ENCODE measurements at regions not wholly inside any gene's neighbourhood (a gene's known extent, or its start where the extent isn't known, plus 50 kb on each side); places are given as distances from the start of the nearest gene placed in this dataset.

DNA sequence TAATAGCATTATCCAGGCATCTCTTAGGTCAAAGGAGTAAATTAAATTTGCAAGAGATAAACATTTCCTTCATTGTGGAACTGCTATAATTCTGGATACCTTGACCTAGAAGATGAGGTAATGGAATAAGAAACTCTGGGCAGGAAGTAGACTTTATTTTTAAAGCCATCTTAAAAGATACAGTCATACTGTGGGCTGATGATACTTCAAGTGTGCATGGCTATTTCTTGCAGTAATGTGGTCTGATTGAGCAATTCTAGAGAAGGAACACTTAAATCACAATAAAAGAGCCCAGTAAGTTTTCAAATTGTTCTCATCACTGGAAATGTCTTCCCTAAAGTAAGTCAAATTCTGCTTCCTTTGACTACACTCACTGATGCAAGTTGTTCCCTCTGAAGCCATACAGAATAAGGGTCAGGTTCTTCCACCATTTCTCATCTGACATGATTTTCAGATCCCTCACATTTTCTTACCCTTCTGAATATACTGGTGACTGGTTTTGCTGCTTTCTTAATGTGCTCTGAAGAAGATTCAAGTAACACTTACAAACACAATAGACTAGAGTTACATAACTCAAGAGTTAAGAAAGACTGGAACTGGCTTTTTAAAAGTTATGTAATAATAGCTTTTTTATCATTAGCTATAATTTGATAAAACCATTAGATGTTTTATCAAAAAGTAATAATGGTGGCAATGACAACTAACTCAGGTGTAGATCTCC is 62.6 kb upstream of the TMEM244 start:
- H3K4me3 ChIP-seq (ENCODE audit: low read depth, low read length), result no peak overlapping the region
- no peak overlapping the region for H3K27ac ChIP-seq
- in situ Hi-C loops (cut with HindIII; ENCODE audit: low pct_ligation_motif_present, low sequenced_read_pairs), result no loop called here
- H3K27me3 ChIP-seq (replicated peaks), result no peaks in the 10 kb centered on the region
- no peaks in the 10 kb centered on the region for H3K36me3 ChIP-seq (replicated peaks)
- TF ChIP-seq, protein P1, sequence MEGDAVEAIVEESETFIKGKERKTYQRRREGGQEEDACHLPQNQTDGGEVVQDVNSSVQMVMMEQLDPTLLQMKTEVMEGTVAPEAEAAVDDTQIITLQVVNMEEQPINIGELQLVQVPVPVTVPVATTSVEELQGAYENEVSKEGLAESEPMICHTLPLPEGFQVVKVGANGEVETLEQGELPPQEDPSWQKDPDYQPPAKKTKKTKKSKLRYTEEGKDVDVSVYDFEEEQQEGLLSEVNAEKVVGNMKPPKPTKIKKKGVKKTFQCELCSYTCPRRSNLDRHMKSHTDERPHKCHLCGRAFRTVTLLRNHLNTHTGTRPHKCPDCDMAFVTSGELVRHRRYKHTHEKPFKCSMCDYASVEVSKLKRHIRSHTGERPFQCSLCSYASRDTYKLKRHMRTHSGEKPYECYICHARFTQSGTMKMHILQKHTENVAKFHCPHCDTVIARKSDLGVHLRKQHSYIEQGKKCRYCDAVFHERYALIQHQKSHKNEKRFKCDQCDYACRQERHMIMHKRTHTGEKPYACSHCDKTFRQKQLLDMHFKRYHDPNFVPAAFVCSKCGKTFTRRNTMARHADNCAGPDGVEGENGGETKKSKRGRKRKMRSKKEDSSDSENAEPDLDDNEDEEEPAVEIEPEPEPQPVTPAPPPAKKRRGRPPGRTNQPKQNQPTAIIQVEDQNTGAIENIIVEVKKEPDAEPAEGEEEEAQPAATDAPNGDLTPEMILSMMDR (IDR thresholded peaks at IDR 0.05; ENCODE audit: low read depth, low read length, missing control alignments), result no peak
- peak; percentile 27 for DNase-seq

DNA sequence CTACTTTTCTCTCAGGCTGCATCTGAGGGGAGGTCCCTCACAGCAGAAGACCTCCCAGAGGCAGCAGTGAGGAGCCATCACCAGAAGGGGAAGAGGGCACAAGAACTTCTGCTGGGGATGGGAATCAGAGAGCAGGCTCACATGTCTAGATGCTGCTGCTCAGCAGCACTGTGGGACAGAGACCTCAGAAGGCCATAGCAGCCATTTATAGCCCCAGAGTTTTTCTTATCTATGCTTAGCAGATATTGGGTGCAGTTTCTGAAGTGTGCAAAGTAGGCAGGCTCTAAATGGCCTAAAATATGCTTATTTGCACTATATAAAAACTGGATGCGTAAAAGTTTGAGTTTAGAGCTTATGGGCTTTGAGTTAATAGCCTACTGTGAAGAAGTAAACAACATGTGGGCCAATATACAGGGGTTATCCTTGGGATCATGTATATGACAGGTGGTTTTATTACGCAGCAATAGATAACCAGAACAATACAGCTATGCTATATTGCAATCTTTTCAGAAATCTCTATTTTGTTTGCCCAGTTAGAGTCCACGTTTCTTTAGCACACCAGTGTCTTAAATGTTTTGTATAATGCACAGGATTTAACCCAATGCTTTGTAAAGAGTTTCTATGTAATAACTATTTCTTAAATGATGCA is 60.2 kb upstream of the TMEM244 start:
- Histone ChIP-seq H3K4me3 (ENCODE audit: low read depth, low read length) (no peak overlapping the region), H3K27ac (peak overlapping the region; percentile 26), H3K27me3 (replicated peaks) (no peaks in the 10 kb centered on the region), H3K36me3 (replicated peaks) (no peaks in the 10 kb centered on the region)
- TF ChIP-seq, protein P1 (IDR thresholded peaks at IDR 0.05; ENCODE audit: low read depth, low read length, missing control alignments), result no peak
- in situ Hi-C loops (cut with HindIII; ENCODE audit: low pct_ligation_motif_present, low sequenced_read_pairs), result no loop called here
- DNase-seq, result no peak

DNA sequence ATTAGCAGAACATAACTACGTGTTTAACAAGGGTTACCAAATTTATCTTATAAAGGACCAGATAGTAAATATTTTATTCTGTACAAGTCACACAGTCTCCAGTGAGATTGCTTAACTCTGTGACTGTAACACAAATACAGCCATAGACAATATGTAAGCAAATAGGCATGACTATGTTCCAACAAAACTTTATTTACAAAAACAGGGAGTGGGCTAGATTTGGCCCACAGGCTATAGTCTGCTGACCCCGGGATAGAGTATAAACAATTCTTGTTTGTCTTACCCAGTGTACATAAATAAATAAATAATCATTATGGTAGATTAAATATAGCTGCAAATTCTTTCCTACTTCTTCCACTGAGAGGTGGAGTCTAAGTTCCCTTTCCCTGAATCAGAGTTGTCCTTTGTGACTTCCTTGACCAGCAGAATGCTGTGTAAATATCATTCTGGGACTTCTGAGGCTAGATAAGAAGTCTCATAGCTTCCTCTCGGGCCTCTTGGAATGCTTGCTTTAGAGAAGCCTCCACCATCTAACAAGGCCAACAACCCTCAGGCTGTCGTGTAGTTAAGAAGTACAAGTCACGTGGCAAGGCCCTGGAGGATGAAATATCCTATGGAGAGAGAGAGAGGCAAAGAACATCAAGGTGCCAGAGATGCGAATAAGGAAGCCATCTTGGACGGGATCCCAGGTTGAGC is 59.1 kb upstream of the TMEM244 start:
- in situ Hi-C loops (cut with HindIII; ENCODE audit: low pct_ligation_motif_present, low sequenced_read_pairs), result no loop called here
- Histone ChIP-seq H3K27ac (peak overlapping the region; percentile 26), H3K4me3 (ENCODE audit: low read depth, low read length) (no peak overlapping the region), H3K36me3 (replicated peaks) (no peaks in the 10 kb centered on the region), H3K27me3 (replicated peaks) (no peaks in the 10 kb centered on the region)
- peak; percentile 79 for DNase-seq
- TF ChIP-seq, protein P1 (IDR thresholded peaks at IDR 0.05; ENCODE audit: low read depth, low read length, missing control alignments), result no peak

DNA sequence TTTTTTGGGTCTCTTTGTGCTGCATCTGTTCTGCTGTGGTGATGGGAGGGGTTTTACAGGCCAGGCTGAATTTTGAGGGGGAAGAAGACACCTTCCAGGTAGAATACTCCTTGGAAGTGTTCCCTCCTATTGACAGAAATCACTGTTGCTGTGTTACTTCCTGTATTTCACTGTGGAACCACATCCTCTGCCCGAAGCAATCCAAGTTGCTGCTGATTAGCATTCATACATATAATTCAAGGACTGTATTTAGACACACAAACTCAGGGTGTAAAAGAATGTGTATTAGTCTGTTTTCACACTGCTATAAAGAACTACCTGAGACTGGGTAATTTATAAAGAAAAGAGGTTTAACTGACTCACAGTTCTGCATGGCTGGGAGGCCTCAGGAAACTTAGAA is 50.6 kb upstream of the TMEM244 start:
- TF ChIP-seq, protein P1 (IDR thresholded peaks at IDR 0.05; ENCODE audit: low read depth, low read length, missing control alignments), result no peak
- Histone ChIP-seq H3K4me3 (ENCODE audit: low read depth, low read length) (no peak overlapping the region), H3K36me3 (replicated peaks) (no peaks in the 10 kb centered on the region), H3K27me3 (replicated peaks) (no peaks in the 10 kb centered on the region), H3K27ac (no peak overlapping the region)
- DNase-seq, result no peak
- in situ Hi-C loops (cut with HindIII; ENCODE audit: low pct_ligation_motif_present, low sequenced_read_pairs), result no loop called here

Data from brain microvascular endothelial cell (primary cell).